Cardiac septum (tissue), 1 donor: ENCODE measurements at regions not wholly inside any gene's neighbourhood (a gene's known extent, or its start where the extent isn't known, plus 50 kb on each side); places are given as distances from the start of the nearest gene placed in this dataset.
"Not testable (repeated sequence)": the region's sequence is repeated elsewhere in the genome, so short reads cannot be mapped to it uniquely, and the experiment has no call there.

Experiments
- DNase-seq: peaks from one replicate; pipeline ENCODE4 v3.0.0-alpha.2; 2020; ENCODE audit warnings: low spot score
- intact Hi-C: fragments of 100-400 bp; cut with DNase I; formaldehyde crosslinking; loops from one replicate; pipeline ENCODE4 v1.14.0; 2022
- donor health status: DM: no; HTN: no; CAD: no.

DNA sequence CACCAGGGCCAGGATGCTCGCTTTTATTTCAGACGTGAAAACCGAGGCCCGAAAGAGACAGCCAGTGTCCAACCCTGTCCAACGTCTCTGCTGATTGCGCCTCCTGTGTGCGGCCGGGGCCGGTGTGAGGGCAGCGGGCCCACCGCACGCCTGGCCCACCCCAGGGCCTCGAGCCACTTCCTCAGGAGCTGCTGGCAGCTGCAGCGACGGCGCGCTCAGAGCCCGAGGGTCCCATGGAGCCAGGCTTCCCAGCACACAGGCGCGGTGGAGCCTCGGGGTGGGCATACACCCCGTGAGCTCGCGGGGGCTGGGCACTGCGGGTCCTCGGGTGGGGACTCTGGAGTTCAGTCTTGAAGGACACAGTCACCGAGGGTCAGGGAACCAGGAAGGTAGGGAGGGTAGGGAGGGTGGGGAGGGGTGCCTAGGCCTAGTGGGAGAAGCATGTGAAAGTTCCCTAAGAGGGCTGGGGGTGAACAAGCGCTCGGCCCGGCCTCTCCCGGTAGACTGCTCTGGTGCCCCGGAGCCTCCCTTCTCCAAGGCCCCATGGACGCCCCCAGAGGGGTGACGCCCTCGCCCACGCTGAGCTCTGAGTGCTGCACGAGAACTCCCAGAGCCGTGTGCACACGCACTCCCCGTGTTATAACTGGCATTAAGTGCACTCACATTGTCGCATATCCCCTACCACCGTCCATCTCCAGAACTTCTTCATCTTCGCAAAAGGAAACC lies 1547.2 kb downstream of the RPIA start:
- intact Hi-C loops = not testable (repeated sequence)

GRCh38 chr2:90239769-90240168 lies 1548.3 kb downstream of the RPIA start:
- intact Hi-C loops, DNase-seq: not testable (repeated sequence)

More for the DNA sequence above, 1547.2 kb downstream of the RPIA start:
- DNase-seq = not testable (repeated sequence)

DNA sequence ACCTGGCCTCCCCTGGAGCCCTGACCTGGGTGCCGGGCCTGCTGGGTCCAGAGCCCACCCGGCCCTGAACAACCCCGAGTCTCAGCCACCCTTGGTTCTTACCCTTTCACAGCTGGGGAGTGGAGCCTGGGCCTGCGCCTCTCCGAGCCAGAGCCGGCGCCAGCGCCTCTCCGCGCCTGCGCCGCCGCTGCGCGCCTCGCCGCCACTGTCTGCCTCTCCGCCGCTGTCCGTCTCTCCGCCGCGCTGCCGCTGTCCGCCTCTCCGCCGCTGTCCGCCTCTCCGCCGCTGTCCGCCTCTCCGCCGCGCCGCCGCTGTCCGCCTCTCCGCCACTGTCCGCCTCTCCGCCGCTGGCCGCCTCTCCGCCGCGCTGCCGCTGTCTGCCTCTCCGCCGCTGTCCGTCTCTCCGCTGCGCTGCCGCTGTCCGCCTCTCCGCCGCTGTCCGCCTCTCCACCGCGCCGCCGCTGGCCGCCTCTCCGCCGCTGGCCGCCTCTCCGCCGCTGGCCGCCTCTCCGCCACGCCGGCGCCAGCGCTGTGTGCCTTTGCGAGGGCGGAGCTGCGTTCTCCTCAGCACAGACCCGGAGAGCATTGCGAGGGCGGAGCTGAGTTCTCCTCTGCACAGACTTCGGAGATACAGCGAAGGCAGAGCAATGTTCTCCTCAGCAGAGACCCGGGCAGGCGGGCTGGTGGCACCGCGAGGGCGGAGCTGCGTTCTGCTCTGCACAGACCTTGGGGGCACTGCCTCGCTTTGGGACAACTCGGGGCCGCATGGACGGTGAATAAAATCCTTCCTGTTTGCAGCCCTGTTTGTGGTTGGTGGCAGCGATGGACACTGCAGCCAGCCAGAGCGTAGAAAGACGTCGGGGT lies 1553.7 kb downstream of the RPIA start:
- DNase-seq, intact Hi-C loops: not testable (repeated sequence)

GRCh38 chr2:90248400-90248799 lies 1556.9 kb downstream of the RPIA start:
- DNase-seq, intact Hi-C loops: not testable (repeated sequence)

GRCh38 chr2:90250350-90250749 lies 1558.9 kb downstream of the RPIA start:
- DNase-seq, intact Hi-C loops: not testable (repeated sequence)

DNA sequence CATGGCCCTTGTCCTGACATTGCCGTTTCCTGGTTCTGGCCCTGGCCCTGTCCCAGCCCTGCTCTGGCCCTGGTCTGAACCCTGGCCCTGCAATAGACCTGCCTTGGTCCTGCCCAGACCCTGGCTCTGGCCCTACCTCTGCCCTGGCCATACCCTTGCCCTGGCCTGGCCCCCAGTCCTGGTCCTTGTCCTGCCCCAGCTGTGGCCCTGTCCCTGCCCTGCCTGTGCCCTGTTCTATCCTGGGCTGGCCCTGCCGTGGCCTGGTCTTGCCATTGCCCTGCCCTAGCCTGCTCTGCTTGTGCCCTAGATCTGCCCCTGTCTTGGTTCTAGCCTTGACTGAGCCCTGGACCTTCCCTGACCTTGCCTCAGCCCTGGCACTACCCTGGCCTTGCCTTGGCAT lies 1560.1 kb downstream of the RPIA start:
- DNase-seq, intact Hi-C loops: not testable (repeated sequence)

- DNase-seq, intact Hi-C loops: not testable (repeated sequence)
Measured at GRCh38 chr2:90253306-90253705, 1561.8 kb downstream of the RPIA start.

DNA sequence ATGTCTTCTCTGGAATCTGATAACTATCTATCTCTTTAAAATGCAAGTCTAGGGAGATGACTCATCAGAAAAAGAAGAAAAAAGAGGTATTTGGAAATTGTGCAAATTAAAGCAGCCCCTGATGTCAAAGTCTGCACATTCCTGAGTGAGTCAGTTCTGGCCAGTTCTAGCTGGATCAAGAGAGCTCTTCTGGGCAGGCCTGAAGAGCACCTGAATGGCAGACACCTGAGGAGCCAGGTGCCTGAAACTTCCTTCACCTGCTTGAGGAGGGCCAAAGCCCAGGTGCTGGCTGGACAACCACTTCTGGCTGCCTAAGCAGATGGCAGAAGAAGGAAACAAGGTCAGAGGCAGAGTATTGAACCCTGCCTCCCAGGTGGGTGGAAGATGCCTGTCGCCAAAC lies 1575.4 kb downstream of the RPIA start:
- intact Hi-C loops, DNase-seq: not testable (repeated sequence)

- DNase-seq, intact Hi-C loops: not testable (repeated sequence)
Measured at GRCh38 chr2:90287751-90288150, 1596.3 kb downstream of the RPIA start.

GRCh38 chr2:90288396-90288795 lies 1596.9 kb downstream of the RPIA start:
- DNase-seq, intact Hi-C loops: not testable (repeated sequence)

- intact Hi-C loops, DNase-seq: not testable (repeated sequence)
Measured at GRCh38 chr2:90289291-90289980, 1598.0 kb downstream of the RPIA start.

DNA sequence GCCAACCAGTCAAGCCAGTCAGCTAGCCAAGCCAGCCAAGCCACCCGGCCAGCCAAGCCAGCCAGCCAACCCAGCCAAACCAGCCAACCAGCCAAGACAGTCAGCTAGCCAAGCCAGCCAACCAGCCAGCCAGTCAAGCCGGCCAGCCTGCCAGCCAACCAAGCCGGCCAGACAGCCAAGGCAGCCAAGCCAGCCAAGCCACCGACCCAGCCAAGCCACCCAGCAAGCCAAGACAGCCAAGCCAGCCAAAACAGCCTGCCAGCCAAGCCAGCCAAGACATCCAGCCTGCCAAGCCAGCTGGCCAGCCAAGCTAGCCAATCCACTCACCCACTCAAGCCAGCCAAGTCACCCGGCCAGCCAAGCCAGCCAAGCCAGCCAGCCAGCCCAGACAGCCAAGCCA lies 1599.2 kb downstream of the RPIA start:
- intact Hi-C loops, DNase-seq: not testable (repeated sequence)

GRCh38 chr2:90291168-90291883 lies 1599.9 kb downstream of the RPIA start:
- DNase-seq = peak; percentile 75
- intact Hi-C loops = not testable (repeated sequence)

DNA sequence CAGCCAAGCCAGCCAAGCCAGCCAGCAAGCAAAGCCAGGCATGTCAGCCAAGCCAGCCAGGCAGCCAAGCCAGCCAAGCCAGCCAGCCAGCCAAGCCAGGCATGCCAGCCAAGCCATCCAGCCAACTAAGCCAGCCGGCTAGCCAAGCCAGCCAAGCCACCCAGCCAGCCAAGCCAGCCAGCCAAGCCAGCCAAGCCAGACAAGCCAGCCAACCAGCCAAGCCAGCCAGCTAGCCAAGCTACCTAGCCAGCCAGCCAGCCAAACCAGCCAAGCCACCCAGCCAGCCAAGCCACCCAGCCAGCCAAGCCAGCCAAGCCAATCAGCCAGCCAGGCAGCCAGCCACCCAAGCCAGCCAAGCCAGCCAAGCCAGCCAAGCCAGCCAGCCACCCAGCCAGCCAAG lies 1600.5 kb downstream of the RPIA start:
- intact Hi-C loops, DNase-seq: not testable (repeated sequence)

DNA sequence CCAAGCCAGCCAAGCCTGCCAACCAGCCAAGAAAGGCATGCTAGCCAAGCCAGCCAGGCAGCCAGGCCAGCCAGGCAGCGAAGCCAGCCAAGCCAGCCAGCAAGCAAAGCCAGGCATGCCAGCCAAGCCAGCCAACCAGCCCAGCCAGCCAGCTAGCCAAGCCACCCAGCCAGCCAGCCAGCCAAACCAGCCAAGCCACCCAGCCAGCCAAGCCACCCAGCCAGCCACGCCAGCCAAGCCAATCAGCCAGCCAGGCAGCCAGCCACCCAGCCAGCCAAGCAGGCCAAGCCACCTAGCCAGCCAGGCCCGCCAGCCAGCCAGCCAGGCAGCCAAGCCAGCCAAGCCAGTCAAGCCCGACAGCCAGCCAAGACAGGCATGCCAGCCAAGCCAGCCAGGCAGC lies 1601.0 kb downstream of the RPIA start:
- intact Hi-C loops, DNase-seq: not testable (repeated sequence)

GRCh38 chr2:90293224-90293623 lies 1601.8 kb downstream of the RPIA start:
- DNase-seq = peak; percentile 73
- intact Hi-C loops = not testable (repeated sequence)

- peak; percentile 76 for DNase-seq
- intact Hi-C loops = not testable (repeated sequence)
Measured at GRCh38 chr2:90293806-90294205, 1602.3 kb downstream of the RPIA start.

- DNase-seq, intact Hi-C loops: not testable (repeated sequence)
Measured at GRCh38 chr2:90295036-90295750, 1603.7 kb downstream of the RPIA start.

DNA sequence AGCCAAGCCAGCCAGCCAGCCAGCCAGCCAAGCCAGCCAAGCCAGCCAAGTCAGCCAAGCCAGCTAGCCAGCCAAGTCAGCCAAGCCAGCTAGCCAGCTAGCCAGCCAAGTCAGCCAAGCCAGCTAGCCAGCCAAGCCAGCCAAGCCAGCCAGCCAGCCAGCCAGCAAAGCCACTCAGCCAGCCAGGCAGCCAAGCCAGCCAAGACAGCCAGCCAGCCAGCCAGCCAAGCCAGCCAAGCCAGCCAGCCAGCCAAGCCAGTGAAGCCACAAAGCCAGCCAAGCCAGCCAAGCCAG lies 1605.0 kb downstream of the RPIA start:
- peak; percentile 77 for DNase-seq
- intact Hi-C loops = not testable (repeated sequence)
